GM19099 (cell line): ENCODE measurements at regions not wholly inside any gene's neighbourhood (a gene's known extent, or its start where the extent isn't known, plus 50 kb on each side); places are given as distances from the start of the nearest gene placed in this dataset.

Experiments used
- POLR2A ChIP-seq: IDR thresholded peaks from 3 replicates; pipeline ENCODE4 v1.6.1; 2011; ENCODE audit warnings: low read depth; ENCODE audit not compliant: insufficient read length; ENCODE audit errors: extremely low read depth

DNA sequence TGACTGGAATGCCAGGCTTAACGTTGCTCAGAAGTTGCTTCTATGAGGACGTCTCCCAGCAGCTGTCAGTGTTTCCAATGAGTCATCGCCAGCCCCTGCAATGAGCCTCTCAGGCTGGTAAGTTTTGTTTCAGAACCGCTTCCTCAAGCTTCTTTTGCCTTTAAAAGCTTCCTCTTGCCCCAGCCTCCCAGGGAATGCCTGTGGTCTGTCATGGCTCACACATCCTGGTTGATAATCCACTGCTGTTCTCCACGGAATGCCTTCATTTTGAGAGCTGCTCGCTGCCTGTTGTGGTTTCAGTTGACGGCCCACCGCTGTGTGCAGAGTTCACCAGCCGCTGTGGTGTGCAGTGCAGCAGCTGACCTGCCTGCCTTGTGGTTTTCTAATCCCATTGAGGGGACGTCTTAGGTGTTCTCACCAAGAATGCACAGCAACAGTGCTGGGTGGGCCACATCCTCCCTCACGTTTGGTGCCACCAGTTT lies 96.4 kb downstream of the RTP5 start:
- TF ChIP-seq POLR2A: no peak

DNA sequence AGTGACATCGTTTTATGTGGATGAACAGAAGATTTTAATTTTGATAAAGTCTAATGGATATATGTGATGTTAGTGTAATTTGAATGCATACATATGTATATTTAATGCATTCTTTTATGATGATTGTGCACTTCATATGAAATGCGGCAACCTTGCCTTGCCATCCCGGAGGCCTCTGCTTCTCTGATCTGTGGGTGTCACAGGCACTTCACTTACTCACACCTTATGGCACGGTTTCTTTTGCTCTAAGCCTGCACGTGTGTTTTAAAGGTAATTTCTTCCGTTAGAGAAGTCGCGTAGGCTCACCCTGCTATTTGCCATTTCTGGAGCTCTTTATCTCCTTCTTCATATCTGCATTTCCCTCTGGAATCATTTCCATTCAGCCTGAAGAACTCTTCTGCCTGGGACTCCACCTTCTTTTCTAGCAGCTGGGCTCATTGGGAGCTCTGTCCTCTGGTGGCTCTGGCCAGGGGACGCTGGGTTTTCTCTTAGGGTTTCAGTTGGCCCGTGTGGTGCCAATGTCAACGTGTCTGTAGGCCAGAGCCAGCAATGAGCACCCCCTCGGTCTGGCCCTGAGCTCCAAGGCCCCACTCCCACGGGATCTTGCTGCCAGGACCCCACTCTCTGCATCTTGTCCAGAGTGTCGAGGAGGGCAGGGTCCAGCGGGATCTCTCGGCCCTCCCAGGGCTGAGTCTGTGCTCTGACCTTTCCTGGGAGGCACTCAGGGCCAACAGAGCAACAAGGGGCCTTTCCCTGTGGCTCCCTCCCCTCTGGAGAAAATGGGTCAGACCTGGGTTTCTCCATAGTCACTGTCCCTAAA lies 97.3 kb downstream of the RTP5 start:
- no peak for TF ChIP-seq POLR2A

DNA sequence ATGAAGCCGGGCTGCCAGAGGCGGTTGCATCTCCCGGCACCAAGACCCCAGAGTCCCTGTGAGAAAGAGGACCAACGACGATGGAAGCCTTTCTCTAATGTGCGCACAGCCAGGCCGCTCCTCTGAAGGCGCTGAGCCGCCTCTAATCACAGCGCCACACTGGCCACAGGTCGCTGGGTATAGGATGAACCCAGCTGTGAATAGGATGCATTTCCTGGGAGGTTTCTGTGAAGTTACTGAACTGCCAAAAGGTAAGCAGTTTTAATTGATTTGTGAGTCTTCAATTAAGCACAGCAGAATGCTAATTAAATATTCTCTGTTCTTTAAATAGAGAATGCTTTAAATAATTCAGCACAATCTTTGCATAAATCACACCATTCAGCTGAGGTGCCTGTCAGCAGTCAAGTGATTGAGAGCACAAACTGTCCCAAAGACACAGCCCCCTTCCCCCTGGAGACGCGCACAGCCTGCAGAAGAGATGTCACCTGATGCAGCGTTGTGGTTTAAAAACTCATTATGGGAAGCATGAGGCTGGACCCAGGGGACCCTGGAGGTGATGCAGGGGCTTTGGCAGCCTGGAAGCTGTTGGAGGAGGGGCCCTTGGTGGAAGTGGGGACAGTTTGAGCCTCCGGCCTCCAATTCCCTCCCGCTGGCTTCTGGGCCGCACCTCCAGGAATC lies 98.1 kb downstream of the RTP5 start:
- TF ChIP-seq POLR2A: no peak

DNA sequence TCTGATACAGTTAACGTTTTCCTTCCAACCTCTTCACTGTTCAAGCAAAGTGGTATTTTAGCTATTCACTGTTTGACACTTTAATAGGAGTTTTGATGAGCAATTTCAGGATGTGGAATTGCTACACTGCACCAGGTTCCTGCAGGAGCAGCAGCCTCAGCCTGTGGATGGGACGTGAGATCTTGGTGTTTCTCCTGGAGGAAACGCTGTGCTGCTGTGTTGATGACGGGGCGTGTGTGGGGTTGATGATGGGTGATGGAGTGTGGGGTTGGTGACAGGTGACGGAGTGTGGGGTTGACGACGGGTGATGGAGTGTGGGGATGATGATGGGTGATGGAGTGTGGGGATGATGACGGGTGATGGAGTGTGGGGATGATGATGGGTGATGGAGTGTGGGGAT lies 98.9 kb downstream of the RTP5 start:
- no peak for TF ChIP-seq POLR2A

DNA sequence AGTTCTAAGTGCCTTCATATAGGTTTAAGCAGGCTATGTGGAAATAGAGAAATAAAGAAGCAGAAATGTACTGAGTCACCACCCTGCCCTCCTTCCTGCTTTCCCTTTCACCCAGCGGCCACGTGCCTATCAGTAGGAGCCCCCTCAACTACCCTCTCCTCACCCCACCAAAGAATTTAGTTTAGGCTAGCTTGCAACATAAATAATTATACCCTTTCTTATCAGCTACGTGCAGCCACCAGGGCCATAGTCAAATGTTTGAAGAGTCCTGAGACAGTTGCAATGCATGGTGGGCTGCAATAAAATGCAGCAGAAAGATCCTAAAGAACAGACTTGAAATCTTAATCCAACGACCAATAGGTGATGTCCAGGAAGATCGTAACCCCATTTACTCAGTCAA lies 101.2 kb downstream of the RTP5 start:
- no peak for TF ChIP-seq POLR2A

DNA sequence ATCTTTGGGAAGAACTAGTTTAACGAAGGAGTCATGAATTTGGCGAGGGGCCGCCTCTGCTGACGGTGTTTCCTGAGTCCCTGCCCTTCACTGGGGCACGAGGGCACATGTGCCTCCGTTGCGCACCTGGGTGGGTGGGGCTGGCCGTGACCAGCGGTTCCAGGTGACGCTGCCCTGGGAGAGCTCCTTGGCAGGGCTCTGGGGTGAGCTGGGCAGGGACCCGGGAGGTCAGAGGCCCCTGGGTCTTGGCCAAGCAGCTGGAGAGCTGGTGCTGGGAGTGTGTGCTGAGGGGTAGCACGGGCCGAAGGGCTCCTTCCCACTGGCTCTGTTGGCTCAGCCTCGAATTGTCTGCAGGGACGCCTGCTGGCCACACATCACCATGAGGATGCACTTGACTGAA lies 104.6 kb downstream of the RTP5 start:
- TF ChIP-seq POLR2A: no peak

DNA sequence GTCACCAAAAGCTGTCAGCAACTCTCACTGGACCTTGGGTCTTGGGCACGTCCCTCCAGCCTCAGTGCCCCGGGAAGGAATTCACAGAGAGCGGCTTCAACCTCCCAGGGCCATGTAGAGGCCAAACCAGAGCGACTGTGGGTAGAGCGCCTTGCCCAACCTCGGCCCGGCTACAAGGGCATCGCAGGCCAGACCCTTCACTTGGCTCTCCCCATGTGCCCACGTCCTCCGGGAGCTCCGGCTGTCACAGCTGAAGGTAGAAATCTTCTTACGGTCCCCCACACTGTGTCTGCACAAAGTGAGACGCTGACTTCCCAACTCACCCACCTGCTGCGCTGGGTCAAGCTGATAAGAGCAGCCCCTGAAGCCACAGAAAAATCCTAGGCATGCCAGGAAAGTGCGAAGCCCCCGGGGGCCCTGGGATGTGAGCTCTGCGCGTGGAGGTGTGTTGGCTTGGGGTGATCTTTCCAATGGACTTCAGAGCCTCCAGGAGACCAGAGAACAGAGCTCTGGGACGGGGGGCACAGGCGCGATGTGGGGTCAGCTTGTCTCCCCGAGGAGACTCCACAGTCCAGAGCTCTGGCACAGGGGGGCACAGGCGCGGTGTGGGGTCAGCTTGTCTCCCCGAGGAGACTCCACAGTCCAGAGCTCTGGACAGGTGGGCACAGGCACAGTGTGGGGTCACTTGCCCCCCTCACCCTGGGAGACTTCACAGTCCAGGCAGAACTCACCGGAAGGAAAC lies 105.5 kb downstream of the RTP5 start:
- no peak for TF ChIP-seq POLR2A

DNA sequence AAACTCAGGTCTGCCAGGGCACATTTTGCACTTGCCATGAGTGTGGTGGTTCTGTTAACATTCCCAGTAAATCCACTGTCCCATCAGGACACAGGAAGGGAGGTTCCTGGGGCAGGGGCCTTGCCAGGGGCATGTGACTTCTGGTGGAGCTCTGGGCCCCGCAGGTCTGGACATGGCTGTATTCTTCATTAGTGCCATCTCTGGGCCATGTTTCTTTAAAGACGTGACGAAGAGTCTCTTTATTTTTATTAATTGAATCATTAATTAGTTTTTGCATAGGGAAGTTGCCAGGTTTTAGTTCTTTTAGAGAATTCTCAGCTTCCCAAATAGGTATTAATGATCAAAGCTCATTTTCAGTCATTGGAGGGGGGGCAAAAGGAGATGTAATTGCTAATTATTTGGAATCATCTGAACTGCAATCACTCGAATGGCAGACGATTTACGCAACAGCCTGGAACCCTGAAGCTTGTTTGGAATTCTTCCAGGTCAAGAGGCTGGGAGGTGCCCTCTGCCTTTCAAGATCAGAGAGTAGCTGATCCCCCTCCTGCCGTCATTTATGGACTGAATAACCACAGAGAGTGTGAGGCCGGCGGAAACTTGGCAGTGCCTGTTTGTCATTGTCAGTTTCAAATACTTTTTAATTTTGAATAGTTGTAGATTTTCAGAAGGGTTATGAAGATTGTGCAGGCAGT lies 106.2 kb downstream of the RTP5 start:
- no peak for TF ChIP-seq POLR2A

DNA sequence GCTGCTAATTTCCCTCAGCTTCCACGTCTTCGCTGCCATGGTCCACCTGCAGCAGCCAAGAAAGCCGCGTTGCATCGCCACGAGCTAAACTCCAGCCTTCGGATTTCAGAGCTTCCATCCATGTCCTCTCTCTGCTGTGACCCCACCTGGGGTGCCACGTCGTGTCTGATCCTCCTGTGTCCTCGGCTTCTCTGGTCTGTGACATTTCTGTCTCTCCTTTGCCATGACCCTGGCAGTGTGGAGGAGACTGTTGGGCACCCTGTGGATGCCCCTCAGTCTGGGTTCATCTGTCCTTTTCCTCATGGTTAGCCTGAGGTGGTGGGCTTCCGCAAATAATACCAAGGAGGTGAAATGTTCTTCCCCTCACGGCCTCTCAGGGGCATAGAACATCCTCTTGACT lies 106.8 kb downstream of the RTP5 start:
- TF ChIP-seq POLR2A: no peak

DNA sequence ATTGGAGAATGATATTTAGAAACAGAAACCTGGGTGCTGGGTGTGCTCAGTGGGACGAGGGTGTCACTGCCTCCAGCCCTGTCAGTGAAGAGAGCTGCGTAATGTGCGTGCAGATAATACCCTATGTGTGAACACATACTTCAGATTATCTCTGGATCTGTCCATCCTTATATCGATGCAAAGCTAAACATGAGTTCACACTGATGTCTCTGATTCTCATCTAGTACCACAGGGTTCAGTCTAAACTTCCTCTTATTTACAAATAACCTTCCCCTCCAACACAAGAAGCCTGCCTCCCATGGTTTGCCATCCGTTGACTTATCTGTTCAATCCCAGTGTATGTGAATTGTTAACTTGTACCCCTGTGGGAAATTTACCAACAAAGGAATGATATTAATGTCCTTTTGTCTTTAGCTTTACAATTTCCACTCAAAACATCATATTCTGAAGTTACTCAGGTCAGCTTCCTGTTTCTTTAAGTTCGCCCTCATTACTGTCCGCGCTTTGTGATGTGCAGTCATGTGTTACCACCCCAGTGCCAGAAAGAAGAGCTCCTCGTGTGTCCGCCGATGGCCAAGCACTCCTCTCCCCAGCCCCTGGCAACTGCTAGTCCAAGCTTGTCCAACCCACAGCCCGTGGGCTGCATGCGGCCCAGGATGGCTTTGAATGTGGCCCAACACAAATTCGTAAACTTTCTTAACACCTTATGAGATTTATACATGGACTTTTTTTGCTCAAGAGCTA lies 108.2 kb downstream of the RTP5 start:
- TF ChIP-seq POLR2A: no peak

DNA sequence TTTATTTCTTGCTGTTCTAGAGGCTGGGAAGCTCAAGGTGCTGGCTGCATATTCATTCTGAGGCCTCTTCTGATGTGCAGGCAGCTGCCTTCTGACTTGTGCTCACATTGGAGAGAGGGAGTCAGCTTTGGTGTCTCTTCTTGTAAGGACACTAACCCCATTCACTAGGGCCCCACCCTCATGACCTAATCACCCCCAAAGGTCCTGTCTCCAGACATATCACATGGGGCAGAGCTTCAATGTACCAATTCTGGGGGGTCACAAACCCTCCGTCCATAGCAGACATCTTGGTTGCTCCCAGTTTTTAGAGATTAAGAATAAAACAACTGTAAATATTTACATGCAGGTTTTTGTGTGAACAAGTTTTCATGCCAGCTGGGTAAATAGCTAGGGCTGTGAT lies 109.1 kb downstream of the RTP5 start:
- TF ChIP-seq POLR2A: no peak

DNA sequence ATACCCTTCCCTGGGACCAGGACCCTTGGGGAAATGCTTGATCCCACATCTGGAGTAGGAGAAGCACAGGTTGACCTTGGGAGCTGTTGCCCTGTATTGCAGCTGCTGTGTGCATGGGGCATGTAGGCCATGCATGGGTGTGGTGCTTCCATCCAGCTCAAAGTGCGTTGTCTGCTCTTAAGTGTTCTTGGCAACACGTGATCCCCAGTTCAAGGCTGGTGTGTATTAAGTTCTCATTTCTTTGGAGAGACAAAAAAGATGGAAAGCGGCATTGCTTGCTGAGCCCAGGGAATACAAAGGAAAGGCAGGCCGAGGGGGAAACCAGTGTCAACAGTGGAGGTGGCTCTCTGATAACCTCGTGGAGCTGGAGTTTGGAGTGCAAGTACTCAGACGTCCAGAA lies 110.7 kb downstream of the RTP5 start:
- no peak for TF ChIP-seq POLR2A

DNA sequence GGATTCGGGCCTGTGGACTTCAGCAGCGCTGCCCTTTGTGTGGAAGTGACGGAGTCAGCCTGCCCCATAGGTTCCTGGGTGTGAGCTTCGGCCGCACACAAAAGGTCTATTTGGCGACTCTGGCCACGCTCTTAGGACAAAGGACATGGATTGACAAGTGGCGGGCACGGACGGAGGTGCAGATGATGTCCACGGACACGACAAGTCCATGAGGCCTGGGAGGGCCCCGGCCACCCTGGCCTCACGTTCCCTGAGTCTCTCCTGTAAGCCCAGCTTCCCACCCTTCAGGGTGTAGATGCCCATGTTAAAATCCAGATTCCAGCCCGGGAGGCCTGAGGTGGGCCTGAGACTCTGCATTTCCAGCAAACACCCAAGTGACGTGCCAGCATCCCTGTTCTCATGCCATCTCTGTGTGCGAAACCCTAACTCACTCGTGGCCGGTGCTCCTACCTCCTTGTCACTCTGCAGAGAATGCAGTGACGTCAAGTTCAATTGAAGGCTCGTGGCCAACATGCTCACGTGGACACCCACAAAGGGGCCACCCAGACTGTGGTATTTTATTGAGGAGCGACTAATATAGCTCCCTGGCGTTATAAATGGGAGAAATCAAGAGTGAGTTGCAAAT lies 111.7 kb downstream of the RTP5 start:
- TF ChIP-seq POLR2A: no peak

DNA sequence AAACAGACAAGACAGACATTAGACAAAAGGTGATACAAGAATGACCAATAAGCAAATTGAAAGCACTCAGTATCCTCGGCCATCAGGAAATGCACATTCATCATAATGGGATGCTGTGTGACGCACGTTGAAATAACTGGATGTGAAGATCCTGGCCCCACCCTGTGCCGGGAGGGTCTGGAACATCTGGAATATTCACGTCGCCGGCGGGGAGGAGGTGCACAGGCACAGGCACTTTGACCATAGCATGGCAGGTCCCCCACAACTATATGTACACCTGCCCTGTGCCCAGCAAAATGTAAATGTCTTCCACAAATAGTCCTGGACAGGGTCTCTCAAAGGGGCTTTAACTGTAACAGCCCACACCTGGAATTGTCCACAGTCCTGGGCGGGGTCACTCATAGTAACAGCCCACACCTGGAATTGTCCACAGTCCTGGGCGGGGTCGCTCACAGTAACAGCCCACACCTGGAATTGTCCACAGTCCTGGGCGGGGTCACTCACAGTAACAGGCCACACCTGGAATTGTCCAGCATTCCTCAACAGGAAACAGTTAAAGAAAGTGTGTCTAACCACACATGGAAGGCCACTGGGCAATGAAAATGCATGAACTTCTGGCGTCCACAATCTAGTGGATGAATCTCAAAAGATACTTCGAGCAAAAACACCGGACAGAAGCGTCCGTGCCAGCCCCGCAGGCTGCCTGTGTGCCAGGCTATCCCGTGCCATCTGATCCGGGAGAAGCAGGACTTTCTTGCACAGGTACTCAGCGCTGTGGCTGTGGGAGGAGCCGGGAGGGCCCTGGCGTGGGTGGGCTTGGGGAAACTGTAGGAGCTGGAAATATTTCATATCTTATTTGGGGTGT lies 113.4 kb downstream of the RTP5 start:
- TF ChIP-seq POLR2A: no peak
